HG03039 (cell line): ENCODE measurements at regions not wholly inside any gene's neighbourhood (a gene's known extent, or its start where the extent isn't known, plus 50 kb on each side); places are given as distances from the start of the nearest gene placed in this dataset.
"Not testable (repeated sequence)": the region's sequence is repeated elsewhere in the genome, so short reads cannot be mapped to it uniquely, and the experiment has no call there.

Experiments used
- ATAC-seq: cut with Tn5 transposase; IDR thresholded peaks from one replicate; pipeline ENCODE4 v1.9.1; 2021; ENCODE audit warnings: mild to moderate bottlenecking, moderate library complexity; ENCODE audit not compliant: unreplicated experiment

- no peak for ATAC-seq
These were observed 558.8 kb upstream of the GRIA3 start for GRCh38 chrX:122625239-122625638.

- no peak for ATAC-seq
These were observed 558.3 kb upstream of the GRIA3 start for GRCh38 chrX:122625821-122626220.

- no peak for ATAC-seq
These were observed 557.2 kb upstream of the GRIA3 start for GRCh38 chrX:122626871-122627270.

GRCh38 chrX:122641136-122641535 lies 542.9 kb upstream of the GRIA3 start:
- ATAC-seq = no peak

GRCh38 chrX:122641826-122642225 lies 542.3 kb upstream of the GRIA3 start:
- no peak for ATAC-seq

- not testable (repeated sequence) for ATAC-seq
These were observed 528.8 kb upstream of the GRIA3 start for GRCh38 chrX:122655256-122655655.

GRCh38 chrX:122666601-122667000 lies 517.5 kb upstream of the GRIA3 start:
- no peak for ATAC-seq

- ATAC-seq = no peak
These were observed 516.4 kb upstream of the GRIA3 start for GRCh38 chrX:122667667-122668066.

GRCh38 chrX:122703762-122704161 lies 480.3 kb upstream of the GRIA3 start:
- no peak for ATAC-seq

- ATAC-seq = no peak
These were observed 444.3 kb upstream of the GRIA3 start for GRCh38 chrX:122739770-122740169.

- no peak for ATAC-seq
These were observed 413.5 kb upstream of the GRIA3 start for GRCh38 chrX:122770581-122770980.

GRCh38 chrX:122771933-122772332 lies 412.1 kb upstream of the GRIA3 start:
- no peak for ATAC-seq

GRCh38 chrX:122777766-122778165 lies 406.3 kb upstream of the GRIA3 start:
- no peak for ATAC-seq

GRCh38 chrX:122783918-122784317 lies 400.2 kb upstream of the GRIA3 start:
- no peak for ATAC-seq

GRCh38 chrX:122787231-122787630 lies 396.8 kb upstream of the GRIA3 start:
- no peak for ATAC-seq

GRCh38 chrX:122788216-122788615 lies 395.9 kb upstream of the GRIA3 start:
- no peak for ATAC-seq

GRCh38 chrX:122790376-122791095 lies 393.5 kb upstream of the GRIA3 start:
- ATAC-seq = no peak

- no peak for ATAC-seq
These were observed 370.2 kb upstream of the GRIA3 start for GRCh38 chrX:122813876-122814275.

- ATAC-seq = no peak
These were observed 367.8 kb upstream of the GRIA3 start for GRCh38 chrX:122816288-122816687.

- no peak for ATAC-seq
These were observed 366.6 kb upstream of the GRIA3 start for GRCh38 chrX:122817321-122817955.

GRCh38 chrX:122818068-122818467 lies 366.0 kb upstream of the GRIA3 start:
- ATAC-seq = no peak

GRCh38 chrX:122833230-122833629 lies 350.8 kb upstream of the GRIA3 start:
- ATAC-seq = no peak

GRCh38 chrX:122835886-122836285 lies 348.2 kb upstream of the GRIA3 start:
- no peak for ATAC-seq
